Thyroid gland (tissue), 4 donors: ENCODE measurements at regions not wholly inside any gene's neighbourhood (a gene's known extent, or its start where the extent isn't known, plus 50 kb on each side); places are given as distances from the start of the nearest gene placed in this dataset.

Experiments
- DNase-seq, 2 donors: peaks; one replicate each; pipeline ENCODE4 v3.0.0-alpha.2; 2019
- H3K27ac ChIP-seq, 3 donors: fragments of 200-600 bp; sonication (generic); 1 replicate in 2 of 3; 2 replicates in 1 of 3; pipeline ENCODE4 v1.5.1; 2016 to 2019; ENCODE audit warnings: mild to moderate bottlenecking in 1 of 3, moderate library complexity in 1 of 3
- H3K27me3 ChIP-seq: fragments of 200-600 bp; sonication (generic); one replicate; pipeline ENCODE4 v1.5.1; 2019
- H3K36me3 ChIP-seq, 2 donors: fragments of 200-600 bp; sonication (generic); one replicate each; pipeline ENCODE4 v1.5.1; 2016 to 2019
- H3K4me1 ChIP-seq, 2 donors: fragments of 200-600 bp; sonication (generic); one replicate each; pipeline ENCODE4 v1.5.1; 2017 to 2019
- H3K4me3 ChIP-seq, 3 donors: fragments of 200-600 bp; sonication (generic); replicated peaks in 1 of 3; 1 replicate in 2 of 3; 2 replicates in 1 of 3; pipeline ENCODE4 v1.5.1; 2016; ENCODE audit warnings: mild to moderate bottlenecking in 1 of 3
- H3K9me3 ChIP-seq: fragments of 200-600 bp; sonication (generic); one replicate; pipeline ENCODE4 v1.5.1; 2017
- POLR2A ChIP-seq, 2 donors: fragments of 450-650 bp; IDR thresholded peaks; one replicate each; pipeline ENCODE4 v1.6.1; 2017; ENCODE audit warnings: antibody characterized with exemption in 2 of 2, mild to moderate bottlenecking in 2 of 2, moderate library complexity in 1 of 2
- WGBS, 2 donors: methylation state at CpG; one replicate each; pipeline ENCODE4 v1.1.5; 2017; 5-methylcytosine and 5-hydroxymethylcytosine counted together
- intact Hi-C: fragments of 100-400 bp; cut with DNase I; formaldehyde crosslinking; loops from one replicate; pipeline ENCODE4 v1.15.1; 2023
- TF ChIP-seq, protein P1 (sequence below), 6 experiments: fragments of 200-600 bp in 3 of 6; fragments of 450-650 bp in 3 of 6; sonication (generic) in 3 of 6; IDR thresholded peaks; one replicate each; pipeline ENCODE4 v1.5.1; 2016 to 2019; ENCODE audit warnings: antibody characterized with exemption in 6 of 6, mild to moderate bottlenecking in 2 of 6, inconsistent platforms in 1 of 6, moderate library complexity in 1 of 6

DNA sequence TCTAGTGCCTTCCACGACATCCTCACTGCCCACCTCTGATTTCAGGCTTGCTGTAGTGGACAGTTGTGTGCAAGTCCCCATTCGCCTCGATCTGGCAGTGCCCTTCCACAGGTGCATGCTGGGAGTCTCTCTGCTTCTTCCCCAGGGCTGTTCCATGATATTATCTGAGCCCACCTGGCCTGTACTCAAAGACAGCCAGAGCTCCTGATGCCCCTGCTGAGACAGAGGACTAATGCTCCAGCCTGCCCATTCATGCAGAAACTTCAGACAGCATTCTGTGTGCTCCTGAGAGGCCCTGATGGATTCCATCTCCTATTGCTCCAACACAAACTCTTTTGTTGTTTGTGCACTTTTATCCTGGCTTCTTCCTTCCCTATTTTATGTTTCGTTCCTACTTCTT, 164.8 kb upstream of the PRSS58 start:
- TF ChIP-seq POLR2A (IDR thresholded peaks at IDR 0.05) = no peak
- H3K27ac ChIP-seq = no peak overlapping the region
- no peak overlapping the region for H3K4me3 ChIP-seq
- no peaks in the 10 kb centered on the region for H3K4me1 ChIP-seq
- DNase-seq = no peak
- H3K36me3 ChIP-seq = no peaks in the 10 kb centered on the region
- no peaks in the 10 kb centered on the region for H3K9me3 ChIP-seq
- 74 to 85% methylated on average over 4 of the region's 4 CpGs for WGBS, 2 donors
- no peaks in the 10 kb centered on the region for H3K27me3 ChIP-seq
- intact Hi-C loops = no loop called here

DNA sequence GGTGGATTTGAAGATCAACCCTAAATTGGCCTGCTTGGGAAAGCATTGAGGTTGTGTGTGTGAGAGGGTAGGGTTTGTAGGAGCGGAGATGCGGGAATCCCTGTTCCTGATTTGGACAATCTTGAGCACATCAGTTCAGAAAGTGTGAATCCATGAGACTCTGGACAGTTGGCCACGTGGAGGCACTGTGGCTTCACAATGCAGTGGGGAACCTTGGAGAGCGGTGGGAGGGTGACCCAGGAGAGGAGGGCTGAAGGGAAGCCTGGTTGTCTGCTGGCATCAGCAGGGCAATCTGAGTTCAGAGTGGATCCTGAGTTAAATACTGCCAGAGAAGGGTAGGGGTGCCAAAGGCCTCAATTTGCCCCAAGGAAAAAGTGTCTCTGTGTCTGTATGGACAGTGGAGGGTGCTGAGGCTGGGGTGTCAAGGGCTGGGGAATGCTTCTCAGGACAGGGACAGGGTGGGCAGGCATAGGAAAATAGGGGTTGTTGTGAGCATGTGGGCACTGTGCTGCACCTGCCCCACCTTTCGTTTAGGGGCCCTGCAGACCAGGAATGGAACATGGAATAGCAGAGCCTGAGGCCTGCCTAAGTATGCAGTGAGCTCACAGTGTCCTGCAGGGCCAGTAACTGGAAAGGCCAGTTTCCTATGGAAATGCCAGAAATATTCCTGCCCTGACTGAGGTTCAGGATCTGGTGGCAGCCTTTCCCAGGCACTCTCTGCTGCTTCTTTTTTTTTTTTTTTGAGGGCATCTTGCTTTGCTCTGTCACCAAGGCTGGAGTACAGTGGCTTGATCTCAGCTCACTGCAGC, 162.9 kb upstream of the PRSS58 start:
- Histone ChIP-seq H3K9me3 (no peaks in the 10 kb centered on the region), H3K4me3 (no peak overlapping the region), H3K27ac (no peak overlapping the region), H3K4me1 (no peaks in the 10 kb centered on the region), H3K36me3 (no peaks in the 10 kb centered on the region), H3K27me3 (no peaks in the 10 kb centered on the region)
- intact Hi-C loops = no loop called here
- DNase-seq = no peak
- TF ChIP-seq, protein P1, sequence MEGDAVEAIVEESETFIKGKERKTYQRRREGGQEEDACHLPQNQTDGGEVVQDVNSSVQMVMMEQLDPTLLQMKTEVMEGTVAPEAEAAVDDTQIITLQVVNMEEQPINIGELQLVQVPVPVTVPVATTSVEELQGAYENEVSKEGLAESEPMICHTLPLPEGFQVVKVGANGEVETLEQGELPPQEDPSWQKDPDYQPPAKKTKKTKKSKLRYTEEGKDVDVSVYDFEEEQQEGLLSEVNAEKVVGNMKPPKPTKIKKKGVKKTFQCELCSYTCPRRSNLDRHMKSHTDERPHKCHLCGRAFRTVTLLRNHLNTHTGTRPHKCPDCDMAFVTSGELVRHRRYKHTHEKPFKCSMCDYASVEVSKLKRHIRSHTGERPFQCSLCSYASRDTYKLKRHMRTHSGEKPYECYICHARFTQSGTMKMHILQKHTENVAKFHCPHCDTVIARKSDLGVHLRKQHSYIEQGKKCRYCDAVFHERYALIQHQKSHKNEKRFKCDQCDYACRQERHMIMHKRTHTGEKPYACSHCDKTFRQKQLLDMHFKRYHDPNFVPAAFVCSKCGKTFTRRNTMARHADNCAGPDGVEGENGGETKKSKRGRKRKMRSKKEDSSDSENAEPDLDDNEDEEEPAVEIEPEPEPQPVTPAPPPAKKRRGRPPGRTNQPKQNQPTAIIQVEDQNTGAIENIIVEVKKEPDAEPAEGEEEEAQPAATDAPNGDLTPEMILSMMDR (IDR thresholded peaks at IDR 0.05) = no peak
- TF ChIP-seq POLR2A (IDR thresholded peaks at IDR 0.05) = no peak
- 64 to 71% methylated on average over 5 of the region's 5 CpGs for WGBS, 2 donors

DNA sequence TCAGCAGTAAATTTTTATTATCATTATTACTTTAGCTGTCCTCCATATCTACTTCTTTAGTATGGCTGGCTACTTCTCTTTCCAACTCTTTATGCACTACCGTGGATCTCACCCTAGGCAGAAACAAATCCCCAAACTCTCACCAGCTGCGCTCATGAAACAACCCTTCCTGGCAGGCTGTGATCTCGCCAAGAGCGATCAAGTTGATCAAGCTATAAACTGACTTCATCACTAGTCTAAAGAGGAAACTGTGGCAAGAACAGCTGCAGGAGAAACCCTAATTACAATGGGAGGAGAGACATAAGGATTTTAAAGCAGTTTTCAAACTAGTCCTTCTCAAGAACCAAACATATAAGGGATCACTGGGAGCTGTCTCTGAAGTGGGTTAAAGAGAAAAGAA, 160.5 kb upstream of the PRSS58 start:
- no peaks in the 10 kb centered on the region for H3K36me3 ChIP-seq
- no peak for TF ChIP-seq POLR2A (IDR thresholded peaks at IDR 0.05)
- TF ChIP-seq, protein P1 (IDR thresholded peaks at IDR 0.05) = no peak
- H3K4me3 ChIP-seq = no peak overlapping the region
- no peaks in the 10 kb centered on the region for H3K9me3 ChIP-seq
- no peaks in the 10 kb centered on the region for H3K27me3 ChIP-seq
- 84 to 86% methylated on average over 4 of the region's 4 CpGs for WGBS, 2 donors
- H3K4me1 ChIP-seq = no peaks in the 10 kb centered on the region
- intact Hi-C loops = no loop called here
- DNase-seq = no peak
- H3K27ac ChIP-seq = no peak overlapping the region

DNA sequence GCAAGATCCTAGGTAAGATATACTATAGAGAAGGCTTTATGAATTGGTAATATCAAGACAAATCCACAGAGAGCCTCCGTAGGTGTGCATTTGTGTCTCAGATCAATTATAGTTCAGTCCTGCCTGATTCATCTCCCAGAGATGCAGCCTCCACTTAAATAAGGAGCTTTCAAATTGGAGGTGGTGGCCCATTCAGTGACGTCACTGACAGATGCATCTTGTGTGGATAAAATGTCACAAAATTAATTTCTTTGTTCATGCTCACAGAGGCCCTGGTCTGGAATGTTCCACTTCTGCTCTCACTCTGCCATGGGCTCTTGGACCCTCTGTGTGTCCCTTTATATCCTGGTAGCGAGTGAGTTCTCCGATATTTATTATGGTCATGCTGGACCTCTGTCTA, 157.1 kb upstream of the PRSS58 start:
- DNase-seq = no peak

DNA sequence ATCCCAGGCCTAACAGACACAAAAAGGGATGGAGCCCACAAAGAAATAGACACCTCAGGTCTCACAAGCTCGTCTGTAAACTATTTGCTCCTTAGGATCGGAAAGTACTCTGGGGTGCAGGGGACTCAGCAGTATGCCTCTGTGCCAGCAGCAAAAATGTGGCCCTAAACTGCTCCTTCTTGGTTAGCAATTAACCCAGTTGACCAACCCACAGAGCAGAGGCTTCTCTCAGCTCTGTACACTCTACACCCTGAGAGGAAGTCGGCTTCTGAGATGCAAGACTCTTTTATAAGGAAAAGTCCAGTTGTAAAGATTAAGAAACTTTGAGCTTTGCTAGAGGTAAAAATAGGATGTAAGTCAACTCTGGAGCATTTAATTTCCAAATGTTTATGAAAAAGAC, 156.3 kb upstream of the PRSS58 start:
- no peaks in the 10 kb centered on the region for H3K9me3 ChIP-seq
- H3K36me3 ChIP-seq = no peaks in the 10 kb centered on the region
- no peak overlapping the region for H3K27ac ChIP-seq
- H3K4me3 ChIP-seq = no peak overlapping the region
- intact Hi-C loops = no loop called here
- TF ChIP-seq POLR2A (IDR thresholded peaks at IDR 0.05) = no peak
- TF ChIP-seq, protein P1 (IDR thresholded peaks at IDR 0.05) = no peak
- no peaks in the 10 kb centered on the region for H3K27me3 ChIP-seq
- 88 to 95% methylated on average over 3 of the region's 3 CpGs for WGBS, 2 donors
- DNase-seq = no peak
- H3K4me1 ChIP-seq = no peaks in the 10 kb centered on the region

More for the DNA sequence above, 157.1 kb upstream of the PRSS58 start:
- no peaks in the 10 kb centered on the region for H3K27me3 ChIP-seq
- no peak overlapping the region for H3K27ac ChIP-seq
- H3K9me3 ChIP-seq = no peaks in the 10 kb centered on the region
- 88 to 91% methylated on average over 4 of the region's 4 CpGs for WGBS, 2 donors
- TF ChIP-seq, protein P1 (IDR thresholded peaks at IDR 0.05) = no peak
- TF ChIP-seq POLR2A (IDR thresholded peaks at IDR 0.05) = no peak
- intact Hi-C loops = no loop called here
- H3K36me3 ChIP-seq = no peaks in the 10 kb centered on the region
- no peak overlapping the region for H3K4me3 ChIP-seq
- H3K4me1 ChIP-seq = no peaks in the 10 kb centered on the region
